OCI-LY7 (cell line): ENCODE measurements at regions not wholly inside any gene's neighbourhood (a gene's known extent, or its start where the extent isn't known, plus 50 kb on each side); places are given as distances from the start of the nearest gene placed in this dataset.

ENCODE experiments used
- BruUV-seq: library from RNA; stranded (reverse); fragments of 400-500 nt; replicated peaks from 2 replicates; lab custom pipeline; 2021; lab: Mats Ljungman, UMichigan
- CTCF ChIA-PET: fragments of 300-600 bp; sonication (Branson Sonifier 250); formaldehyde crosslinking; loops from one replicate; lab custom pipeline; 2022; ENCODE audit warnings: antibody characterized with exemption; ENCODE audit not compliant: unreplicated experiment; lab: Charles Lee
- POLR2A ChIA-PET: fragments of 300-600 bp; sonication (Branson Sonifier 250); formaldehyde crosslinking; loops from one replicate; lab custom pipeline; 2022; ENCODE audit warnings: antibody characterized with exemption; lab: Charles Lee
- DNase-seq: peaks from one replicate; pipeline ENCODE4 v3.0.0-alpha.2; 2015; ENCODE audit warnings: low spot score
- H2AFZ ChIP-seq: fragments of 200-600 bp; sonication (generic), shearing (Covaris generic); 2 replicates; pipeline ENCODE4 v1.6.1; 2014; ENCODE audit warnings: mild to moderate bottlenecking, antibody characterized with exemption, low read length, moderate library complexity
- H3K27ac ChIP-seq: fragments of 200-600 bp; sonication (generic); 2 replicates; pipeline ENCODE4 v1.5.1; 2014; ENCODE audit warnings: mixed run types, low read depth, mild to moderate bottlenecking, moderate library complexity, low read length, inconsistent platforms; ENCODE audit not compliant: poor library complexity, severe bottlenecking
- H3K36me3 ChIP-seq: fragments of 200-600 bp; sonication (generic); 2 replicates; pipeline ENCODE4 v1.6.1; 2014; ENCODE audit warnings: mild to moderate bottlenecking, antibody characterized with exemption, low read length, moderate library complexity, mixed read lengths; ENCODE audit not compliant: insufficient read depth
- H3K4me1 ChIP-seq: fragments of 200-600 bp; sonication (generic); 2 replicates; pipeline ENCODE4 v1.5.1; 2014; ENCODE audit warnings: mild to moderate bottlenecking, low read length; ENCODE audit not compliant: insufficient read depth, poor library complexity, severe bottlenecking
- H3K4me2 ChIP-seq: fragments of 200-600 bp; sonication (generic); 2 replicates; pipeline ENCODE4 v1.6.1; 2014; ENCODE audit warnings: mild to moderate bottlenecking, low read length
- H3K4me3 ChIP-seq: fragments of 200-600 bp; sonication (generic); 2 replicates; pipeline ENCODE4 v1.5.1; 2014; ENCODE audit warnings: mild to moderate bottlenecking, low read depth, low read length; ENCODE audit not compliant: poor library complexity, severe bottlenecking
- H3K79me2 ChIP-seq: fragments of 200-600 bp; sonication (generic); 2 replicates; pipeline ENCODE4 v1.6.1; 2016; ENCODE audit warnings: low read depth, mild to moderate bottlenecking, low read length, moderate library complexity, mixed read lengths; ENCODE audit not compliant: insufficient read depth
- H3K9me2 ChIP-seq: fragments of 200-600 bp; sonication (generic); 2 replicates; pipeline ENCODE4 v1.6.1; 2016; ENCODE audit warnings: mild to moderate bottlenecking, low read length, mixed read lengths; ENCODE audit not compliant: insufficient read depth
- H3K9me3 ChIP-seq: fragments of 200-600 bp; sonication (generic); 2 replicates; pipeline ENCODE4 v1.6.1; 2014; ENCODE audit warnings: mild to moderate bottlenecking, mixed run types, low read length, mixed read lengths
- H4K20me1 ChIP-seq: fragments of 200-600 bp; sonication (generic); 2 replicates; pipeline ENCODE4 v1.6.1; 2014; ENCODE audit warnings: mild to moderate bottlenecking, antibody characterized with exemption, low read length, moderate library complexity, mixed read lengths; ENCODE audit not compliant: insufficient read depth
- EZH2phosphoT487 ChIP-seq: fragments of 200-600 bp; sonication (generic); IDR thresholded peaks from 2 replicates; pipeline ENCODE4 v1.6.1; 2018; ENCODE audit warnings: low read depth, borderline replicate concordance, mild to moderate bottlenecking, mixed run types, antibody characterized with exemption, low read length, moderate library complexity, mixed read lengths
- intact Hi-C: fragments of 100-400 bp; cut with micrococcal nuclease; formaldehyde crosslinking; loops from one replicate; pipeline ENCODE4 v1.10.0; 2022; ENCODE audit not compliant: unreplicated experiment
- TF ChIP-seq, protein P1 (sequence below): fragments of 200-600 bp; sonication (generic); conservative IDR thresholded peaks from 2 replicates; pipeline ENCODE4 v1.5.1; 2014; ENCODE audit warnings: mild to moderate bottlenecking, antibody characterized with exemption, low read length, moderate library complexity, mixed read lengths

DNA sequence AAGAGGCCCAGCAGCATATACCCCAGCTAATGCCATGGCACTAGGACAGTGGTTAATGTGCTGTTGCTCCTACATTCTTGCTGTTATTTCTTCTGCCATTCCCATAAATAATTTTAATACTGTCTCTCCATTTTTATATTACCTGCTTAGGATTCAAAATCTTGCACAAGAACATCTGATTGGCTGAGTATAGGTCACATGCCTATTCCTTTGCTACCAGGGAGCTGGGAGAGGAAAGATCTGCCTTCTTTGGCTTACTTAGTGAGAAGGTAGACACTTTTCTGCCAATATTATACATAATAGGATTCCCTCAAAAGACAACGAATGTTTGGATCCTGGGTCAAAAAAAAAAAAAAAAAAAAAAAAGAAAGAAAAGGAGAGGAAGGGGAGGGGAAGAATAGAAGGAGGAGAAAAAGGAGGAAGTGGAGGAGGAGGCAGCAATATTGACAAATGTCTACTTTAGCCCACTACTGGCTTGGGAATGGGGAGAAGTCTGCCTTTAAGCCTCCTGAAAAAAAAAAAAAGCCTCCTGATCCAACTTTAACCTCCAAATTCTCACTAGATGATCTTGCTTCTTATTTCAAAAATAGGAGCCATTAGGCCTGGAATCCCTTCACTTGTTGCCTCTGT is 134.5 kb upstream of the HNRNPU start:
- Histone ChIP-seq H3K79me2 (no peaks in the 10 kb centered on the region), H3K9me3 (no peaks in the 10 kb centered on the region), H4K20me1 (no peaks in the 10 kb centered on the region), H3K4me2 (no peak overlapping the region), H3K27ac (no peak overlapping the region), H3K4me1 (no peaks in the 10 kb centered on the region), H3K4me3 (no peak overlapping the region), H3K9me2 (no peaks in the 10 kb centered on the region), H2AFZ (no peak overlapping the region), H3K36me3 (no peaks in the 10 kb centered on the region)
- CTCF ChIA-PET, result no interaction called here
- intact Hi-C loops, result no loop called here
- DNase-seq, result no peak
- TF ChIP-seq EZH2phosphoT487, result no peak
- TF ChIP-seq, protein P1, sequence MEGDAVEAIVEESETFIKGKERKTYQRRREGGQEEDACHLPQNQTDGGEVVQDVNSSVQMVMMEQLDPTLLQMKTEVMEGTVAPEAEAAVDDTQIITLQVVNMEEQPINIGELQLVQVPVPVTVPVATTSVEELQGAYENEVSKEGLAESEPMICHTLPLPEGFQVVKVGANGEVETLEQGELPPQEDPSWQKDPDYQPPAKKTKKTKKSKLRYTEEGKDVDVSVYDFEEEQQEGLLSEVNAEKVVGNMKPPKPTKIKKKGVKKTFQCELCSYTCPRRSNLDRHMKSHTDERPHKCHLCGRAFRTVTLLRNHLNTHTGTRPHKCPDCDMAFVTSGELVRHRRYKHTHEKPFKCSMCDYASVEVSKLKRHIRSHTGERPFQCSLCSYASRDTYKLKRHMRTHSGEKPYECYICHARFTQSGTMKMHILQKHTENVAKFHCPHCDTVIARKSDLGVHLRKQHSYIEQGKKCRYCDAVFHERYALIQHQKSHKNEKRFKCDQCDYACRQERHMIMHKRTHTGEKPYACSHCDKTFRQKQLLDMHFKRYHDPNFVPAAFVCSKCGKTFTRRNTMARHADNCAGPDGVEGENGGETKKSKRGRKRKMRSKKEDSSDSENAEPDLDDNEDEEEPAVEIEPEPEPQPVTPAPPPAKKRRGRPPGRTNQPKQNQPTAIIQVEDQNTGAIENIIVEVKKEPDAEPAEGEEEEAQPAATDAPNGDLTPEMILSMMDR, result no peak
- no TSS peak for BruUV-seq
- POLR2A ChIA-PET, result interaction anchor here (0.5 to 3.5 kb wide), 9 partner anchors 9 to 1487 kb away, joined by 3 to 17 read pairs (median 3); no protein-coding TSS in a partner anchor

DNA sequence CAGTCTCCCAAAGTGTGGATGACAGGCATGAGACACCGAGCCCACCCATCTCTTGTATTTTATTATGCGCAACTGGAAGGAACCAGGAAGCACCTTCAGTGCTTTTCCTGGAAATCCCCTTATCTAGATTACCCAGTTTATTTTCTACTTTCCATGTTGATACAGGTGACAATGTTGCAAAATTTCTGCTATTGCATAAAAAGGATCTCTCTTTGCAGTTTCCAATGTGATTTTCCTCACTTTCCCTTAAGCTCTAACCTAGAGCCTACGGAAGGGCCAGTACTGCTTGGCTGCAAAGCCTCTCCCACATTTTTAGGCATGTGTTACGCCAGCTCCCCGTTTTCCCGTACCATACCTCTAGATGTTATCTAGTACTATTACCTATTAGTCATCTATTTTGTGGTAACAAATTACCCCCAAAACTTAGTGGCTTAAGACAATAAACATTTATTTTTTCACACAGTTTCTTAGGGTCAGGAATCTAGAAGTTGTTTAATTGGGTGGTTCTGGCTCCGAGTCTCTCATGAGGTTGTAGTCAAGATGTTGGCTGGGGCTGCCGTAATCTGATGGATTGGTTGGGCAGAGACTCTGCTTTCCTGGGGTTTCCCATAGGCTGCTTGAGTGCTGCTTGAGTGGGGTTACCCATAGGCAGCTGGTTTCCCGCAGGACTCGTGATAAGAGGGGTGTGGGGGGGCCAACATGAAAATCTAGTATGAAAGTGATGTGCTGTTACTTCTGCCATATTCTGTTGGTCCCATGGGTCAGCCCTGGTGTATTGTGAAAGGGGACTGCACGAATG is 131.5 kb upstream of the HNRNPU start:
- Histone ChIP-seq H3K4me3 (no peak overlapping the region), H3K4me2 (no peak overlapping the region), H3K9me2 (no peaks in the 10 kb centered on the region), H3K79me2 (no peaks in the 10 kb centered on the region), H3K36me3 (no peaks in the 10 kb centered on the region), H3K4me1 (no peaks in the 10 kb centered on the region), H2AFZ (no peak overlapping the region), H4K20me1 (no peaks in the 10 kb centered on the region), H3K9me3 (no peaks in the 10 kb centered on the region), H3K27ac (no peak overlapping the region)
- TF ChIP-seq EZH2phosphoT487, result no peak
- TF ChIP-seq, protein P1, result no peak
- BruUV-seq, result no TSS peak
- intact Hi-C loops, result no loop called here
- DNase-seq, result no peak
- ChIA-PET POLR2A (interaction anchor here (0.6 to 1.2 kb wide), 4 partner anchors 12 to 266 kb away, joined by 3 to 5 read pairs (median 4); no protein-coding TSS in a partner anchor), CTCF (no interaction called here)
